ENCODE measurements at regions not wholly inside any gene's neighbourhood (a gene's known extent, or its start where the extent isn't known, plus 50 kb on each side); places are given as distances from the start of the nearest gene placed in this dataset.

DNA sequence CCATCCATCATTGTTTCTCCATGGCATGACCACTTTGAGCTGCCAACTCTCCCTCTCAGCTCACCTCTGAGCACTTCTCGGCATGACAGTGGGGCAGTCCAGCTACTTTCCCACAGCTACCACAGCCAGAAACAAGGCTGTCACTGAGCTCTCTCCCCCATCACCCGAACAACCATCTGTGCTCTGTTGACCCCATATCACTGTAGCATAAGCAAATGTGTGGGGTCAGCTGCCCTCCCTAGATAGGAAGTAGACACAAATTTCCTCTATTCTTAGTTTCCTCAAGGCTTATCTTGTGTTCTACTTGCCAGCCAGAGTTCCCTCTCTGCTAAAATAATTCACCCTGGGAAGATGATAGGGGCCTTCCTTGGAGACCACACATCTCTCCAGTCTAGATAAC lies 82.6 kb upstream of the FUT8 start:
- in situ Hi-C loops (cut with HindIII; ENCODE audit: extremely low pct_ligation_motif_present, low pct_unique_long_range_greater_than_20kb): no loop called here
- POLR2A ChIA-PET: no interaction called here
- FAIRE-seq: no peak

More for the DNA sequence above, 82.6 kb upstream of the FUT8 start:
- H3K27ac ChIP-seq (ENCODE audit: extremely low read length, insufficient read depth, low read length): no peak overlapping the region
- H3K79me2 ChIP-seq (ENCODE audit: insufficient read depth, low read length): no peaks in the 10 kb centered on the region
- 48% methylated on average over 2 of the region's 2 CpGs for WGBS (ENCODE audit: low lambda C conversion rate)
- no TSS peak for BruUV-seq (replicated peaks)
- H3K36me3 ChIP-seq (replicated peaks in 1 of 2; ENCODE audit: control insufficient read depth in 1 of 2, insufficient read depth in 2 of 2, low read length in 2 of 2): no peaks in the 10 kb centered on the region
- no peak overlapping the region for H3K9ac ChIP-seq (ENCODE audit: insufficient read depth, low read depth, low read length)
- H3K4me1 ChIP-seq (ENCODE audit: insufficient read depth, low read length): peaks cover 10% of the 10 kb centered on the region
- TF ChIP-seq ZFP62 (CRISPR knock-in tag; IDR thresholded peaks at IDR 0.05) (no peak), ZNF749 (CRISPR knock-in tag; IDR thresholded peaks at IDR 0.05; ENCODE audit: borderline replicate concordance) (no peak), FOXA1 (IDR thresholded peaks at IDR 0.05) (no peak), FOXA1 (CRISPR knock-in tag; IDR thresholded peaks at IDR 0.05) (no peak)
- TF ChIP-seq, protein P1, sequence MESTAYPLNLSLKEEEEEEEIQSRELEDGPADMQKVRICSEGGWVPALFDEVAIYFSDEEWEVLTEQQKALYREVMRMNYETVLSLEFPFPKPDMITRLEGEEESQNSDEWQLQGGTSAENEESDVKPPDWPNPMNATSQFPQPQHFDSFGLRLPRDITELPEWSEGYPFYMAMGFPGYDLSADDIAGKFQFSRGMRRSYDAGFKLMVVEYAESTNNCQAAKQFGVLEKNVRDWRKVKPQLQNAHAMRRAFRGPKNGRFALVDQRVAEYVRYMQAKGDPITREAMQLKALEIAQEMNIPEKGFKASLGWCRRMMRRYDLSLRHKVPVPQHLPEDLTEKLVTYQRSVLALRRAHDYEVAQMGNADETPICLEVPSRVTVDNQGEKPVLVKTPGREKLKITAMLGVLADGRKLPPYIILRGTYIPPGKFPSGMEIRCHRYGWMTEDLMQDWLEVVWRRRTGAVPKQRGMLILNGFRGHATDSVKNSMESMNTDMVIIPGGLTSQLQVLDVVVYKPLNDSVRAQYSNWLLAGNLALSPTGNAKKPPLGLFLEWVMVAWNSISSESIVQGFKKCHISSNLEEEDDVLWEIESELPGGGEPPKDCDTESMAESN (CRISPR knock-in tag; conservative IDR thresholded peaks at IDR 0.05): no peak
- TF ChIP-seq, protein P2, sequence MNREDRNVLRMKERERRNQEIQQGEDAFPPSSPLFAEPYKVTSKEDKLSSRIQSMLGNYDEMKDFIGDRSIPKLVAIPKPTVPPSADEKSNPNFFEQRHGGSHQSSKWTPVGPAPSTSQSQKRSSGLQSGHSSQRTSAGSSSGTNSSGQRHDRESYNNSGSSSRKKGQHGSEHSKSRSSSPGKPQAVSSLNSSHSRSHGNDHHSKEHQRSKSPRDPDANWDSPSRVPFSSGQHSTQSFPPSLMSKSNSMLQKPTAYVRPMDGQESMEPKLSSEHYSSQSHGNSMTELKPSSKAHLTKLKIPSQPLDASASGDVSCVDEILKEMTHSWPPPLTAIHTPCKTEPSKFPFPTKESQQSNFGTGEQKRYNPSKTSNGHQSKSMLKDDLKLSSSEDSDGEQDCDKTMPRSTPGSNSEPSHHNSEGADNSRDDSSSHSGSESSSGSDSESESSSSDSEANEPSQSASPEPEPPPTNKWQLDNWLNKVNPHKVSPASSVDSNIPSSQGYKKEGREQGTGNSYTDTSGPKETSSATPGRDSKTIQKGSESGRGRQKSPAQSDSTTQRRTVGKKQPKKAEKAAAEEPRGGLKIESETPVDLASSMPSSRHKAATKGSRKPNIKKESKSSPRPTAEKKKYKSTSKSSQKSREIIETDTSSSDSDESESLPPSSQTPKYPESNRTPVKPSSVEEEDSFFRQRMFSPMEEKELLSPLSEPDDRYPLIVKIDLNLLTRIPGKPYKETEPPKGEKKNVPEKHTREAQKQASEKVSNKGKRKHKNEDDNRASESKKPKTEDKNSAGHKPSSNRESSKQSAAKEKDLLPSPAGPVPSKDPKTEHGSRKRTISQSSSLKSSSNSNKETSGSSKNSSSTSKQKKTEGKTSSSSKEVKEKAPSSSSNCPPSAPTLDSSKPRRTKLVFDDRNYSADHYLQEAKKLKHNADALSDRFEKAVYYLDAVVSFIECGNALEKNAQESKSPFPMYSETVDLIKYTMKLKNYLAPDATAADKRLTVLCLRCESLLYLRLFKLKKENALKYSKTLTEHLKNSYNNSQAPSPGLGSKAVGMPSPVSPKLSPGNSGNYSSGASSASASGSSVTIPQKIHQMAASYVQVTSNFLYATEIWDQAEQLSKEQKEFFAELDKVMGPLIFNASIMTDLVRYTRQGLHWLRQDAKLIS (CRISPR knock-in tag; IDR thresholded peaks at IDR 0.05): no peak
- intact Hi-C loops (cut with micrococcal nuclease; ENCODE audit: unreplicated experiment): no loop called here
- CTCF ChIA-PET (ENCODE audit: low intra/inter-chr PET ratio, low total read pairs): no interaction called here
- no peak for DNase-seq (ENCODE audit: low spot score)
- H2AFZ ChIP-seq (ENCODE audit: low read length): no peak overlapping the region
- no peaks in the 10 kb centered on the region for H3K9me3 ChIP-seq (ENCODE audit: low read length)
- H4K20me1 ChIP-seq (ENCODE audit: insufficient read depth, low read length): no peaks in the 10 kb centered on the region
- H3K4me3 ChIP-seq (replicated peaks in 1 of 3; ENCODE audit: insufficient read depth in 1 of 3, low read depth in 2 of 3, low read length in 3 of 3): no peak overlapping the region
- ATAC-seq: no peak
- H3K4me2 ChIP-seq (ENCODE audit: low read depth, low read length): no peak overlapping the region
- peaks cover 0 to 3% of the 10 kb centered on the region in 2 experiments; a peak in 1 of 5 replicates for H3K27me3 ChIP-seq (ENCODE audit: control insufficient read depth in 1 of 2, insufficient read depth in 2 of 2, low read length in 2 of 2)
